GM12892 (cell line): ENCODE measurements at regions not wholly inside any gene's neighbourhood (a gene's known extent, or its start where the extent isn't known, plus 50 kb on each side); places are given as distances from the start of the nearest gene placed in this dataset.

Experiments
- POLR2A ChIP-seq: IDR thresholded peaks from 2 replicates; pipeline ENCODE4 v1.6.1; 2011; ENCODE audit warnings: low read depth, low read length, control low read depth
- POLR2AphosphoS5 ChIP-seq: IDR thresholded peaks from 2 replicates; pipeline ENCODE4 v1.6.1; 2011; ENCODE audit warnings: low read depth, low read length, control low read depth
- TAF1 ChIP-seq: IDR thresholded peaks from 2 replicates; pipeline ENCODE4 v1.6.1; 2011; ENCODE audit warnings: low read depth, mild to moderate bottlenecking, control low read depth, low read length, borderline replicate concordance

DNA sequence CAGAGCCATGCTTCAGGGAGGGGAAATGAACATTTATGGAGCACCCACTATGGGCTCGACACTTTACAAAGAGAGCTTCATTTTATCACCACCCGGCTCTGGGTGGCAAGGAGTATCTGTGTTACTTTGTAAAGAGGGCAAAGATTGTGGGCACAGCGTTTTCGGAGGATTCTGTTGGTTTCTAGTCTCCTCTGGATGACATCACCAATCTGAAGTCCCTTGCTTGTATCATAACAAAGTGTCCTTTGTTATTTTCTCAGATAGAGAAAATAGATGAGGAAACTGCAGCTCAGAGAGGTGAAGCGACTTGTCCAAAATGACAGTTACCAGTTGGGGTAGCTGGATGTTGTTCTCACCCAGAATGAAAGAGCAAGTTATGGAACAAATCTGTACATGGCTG lies 162.8 kb downstream of the GLI2 start:
- TF ChIP-seq POLR2A (no peak), TAF1 (no peak), POLR2AphosphoS5 (no peak)
